ENCODE measurements at regions not wholly inside any gene's neighbourhood (a gene's known extent, or its start where the extent isn't known, plus 50 kb on each side); places are given as distances from the start of the nearest gene placed in this dataset.
A peak's percentile ranks its signal among the peaks of the same experiment; 100 is the strongest.
"Not testable (repeated sequence)": the region's sequence is repeated elsewhere in the genome, so short reads cannot be mapped to it uniquely, and the experiment has no call there.

DNA sequence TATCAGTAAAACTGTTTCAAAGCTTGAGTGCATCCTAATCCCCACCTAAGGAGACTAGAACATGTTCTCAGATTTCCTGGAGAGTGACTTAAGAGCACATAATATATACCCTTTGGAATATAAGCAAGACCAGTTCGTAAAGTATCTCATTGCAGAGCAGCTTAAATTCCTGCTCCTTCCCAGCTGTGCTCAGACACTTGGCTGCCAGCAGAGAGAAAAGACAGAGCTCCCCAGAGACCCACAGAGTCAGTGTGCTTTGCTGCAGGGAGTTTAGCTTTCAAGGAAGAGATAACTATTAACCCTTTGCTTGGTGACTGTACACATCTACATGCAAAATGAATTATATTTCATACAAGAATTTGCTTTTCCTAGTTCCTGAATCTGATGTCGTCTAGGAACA, 338.1 kb upstream of the ARHGEF26 start:
- Mint-ChIP-seq H3K4me1 (no peaks in the 10 kb centered on the region), H3K9me3 (no peaks in the 10 kb centered on the region), H3K4me3 (no peak overlapping the region), H3K27me3 (peaks cover 0 to 5% (median 0%) of the 10 kb centered on the region in 3 donors), H3K36me3 (no peaks in the 10 kb centered on the region), H3K27ac (no peak overlapping the region)
- DNase-seq (no peak), ATAC-seq (ENCODE audit: low read depth in 2 of 2) (no peak)

DNA sequence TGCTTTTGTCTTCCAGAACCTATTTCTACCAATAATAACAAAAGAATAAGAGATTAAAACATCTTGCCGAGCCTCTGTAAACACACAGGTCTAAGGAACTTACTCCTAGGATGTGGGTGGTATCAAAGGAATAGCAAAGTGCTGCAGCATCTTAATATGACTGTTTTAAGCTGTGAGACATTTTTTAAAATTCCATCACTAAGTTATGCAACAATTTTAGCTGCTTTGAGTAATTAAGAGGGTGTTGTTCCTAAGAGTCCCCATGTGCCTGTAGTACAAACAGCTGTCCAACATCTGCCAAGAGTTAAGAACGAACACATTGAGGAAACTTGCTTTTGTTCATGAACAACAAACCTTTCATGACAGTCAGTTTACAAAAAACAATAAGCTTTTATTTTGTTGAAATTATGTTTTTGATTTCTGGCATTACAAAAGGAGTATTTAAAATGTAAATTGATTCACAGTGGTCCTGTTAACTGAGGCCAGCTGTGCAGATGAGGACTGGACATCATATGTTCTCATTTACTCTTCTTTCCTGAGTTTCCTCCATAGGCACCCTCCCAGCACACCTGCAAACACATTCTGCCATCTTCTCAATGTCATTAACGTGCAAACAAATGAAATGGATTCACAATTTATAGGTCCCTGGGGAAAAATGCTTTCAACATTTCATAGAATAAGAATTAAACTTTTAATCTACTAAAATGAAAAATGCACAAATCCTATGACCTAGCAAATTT, 337.3 kb upstream of the ARHGEF26 start:
- no peaks in the 10 kb centered on the region for H3K9me3 Mint-ChIP-seq
- no peak overlapping the region for H3K4me3 Mint-ChIP-seq
- ATAC-seq (ENCODE audit: low read depth in 2 of 2) (no peak), DNase-seq (no peak)
- no peaks in the 10 kb centered on the region for H3K4me1 Mint-ChIP-seq
- no peaks in the 10 kb centered on the region for H3K36me3 Mint-ChIP-seq
- no peak overlapping the region for H3K27ac Mint-ChIP-seq
- peaks cover 0 to 5% (median 0%) of the 10 kb centered on the region in 3 donors for H3K27me3 Mint-ChIP-seq

DNA sequence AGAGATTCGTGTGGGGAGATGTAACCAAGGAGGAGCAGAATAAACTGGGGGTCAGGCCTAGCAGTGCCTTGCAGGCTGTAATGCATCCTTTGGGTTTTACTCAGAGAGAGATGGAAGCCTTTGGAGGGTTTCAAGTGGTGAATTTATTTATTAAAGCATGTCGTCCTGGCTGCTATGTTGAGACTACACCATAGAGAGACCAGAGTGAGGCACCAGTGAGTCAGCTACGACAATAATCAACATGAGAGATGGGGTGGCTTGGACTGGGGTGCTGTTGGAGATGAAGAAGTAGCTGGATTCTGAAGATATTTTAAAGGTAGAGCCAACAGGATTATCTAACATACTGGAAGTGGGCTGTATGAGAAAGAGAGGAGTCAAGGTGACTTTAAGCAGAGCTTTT, 335.3 kb upstream of the ARHGEF26 start:
- Mint-ChIP-seq H3K9me3 (peaks cover 0 to 2% (median 0%) of the 10 kb centered on the region in 7 donors), H3K4me3 (no peak overlapping the region), H3K27me3 (peaks cover 0 to 5% (median 2%) of the 10 kb centered on the region in 3 donors), H3K4me1 (no peaks in the 10 kb centered on the region), H3K36me3 (peaks cover 0 to 2% of the 10 kb centered on the region in 2 donors), H3K27ac (no peak overlapping the region)
- no peak for ATAC-seq (ENCODE audit: low read depth in 2 of 2)
- DNase-seq: no peak

DNA sequence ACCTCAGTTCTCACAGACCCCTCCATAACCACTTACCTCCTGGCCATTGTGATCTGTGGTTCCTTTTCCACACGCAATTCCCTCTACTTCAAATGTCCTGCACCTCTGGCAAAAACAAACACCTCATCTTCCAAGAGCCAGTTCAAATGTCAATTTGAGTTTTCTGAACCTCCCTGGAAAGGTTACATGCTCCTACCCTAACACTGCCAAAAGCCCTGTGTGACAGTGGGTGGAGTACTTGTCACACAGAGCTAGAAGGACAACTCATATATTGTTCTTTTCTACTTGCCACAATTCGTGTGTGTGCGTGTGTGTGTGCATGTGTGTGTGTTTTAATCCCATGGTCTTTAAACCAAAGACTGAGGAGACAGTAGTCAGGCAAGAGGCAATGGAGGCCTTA, 331.8 kb upstream of the ARHGEF26 start:
- Mint-ChIP-seq H3K4me3 (no peak overlapping the region), H3K9me3 (peaks cover 0 to 12% (median 4%) of the 10 kb centered on the region in 7 donors), H3K4me1 (no peaks in the 10 kb centered on the region), H3K36me3 (peaks cover 0 to 8% of the 10 kb centered on the region in 2 donors), H3K27me3 (peaks cover 3 to 8% (median 6%) of the 10 kb centered on the region in 3 donors), H3K27ac (no peak overlapping the region)
- no peak for ATAC-seq (ENCODE audit: low read depth in 2 of 2)
- no peak for DNase-seq

DNA sequence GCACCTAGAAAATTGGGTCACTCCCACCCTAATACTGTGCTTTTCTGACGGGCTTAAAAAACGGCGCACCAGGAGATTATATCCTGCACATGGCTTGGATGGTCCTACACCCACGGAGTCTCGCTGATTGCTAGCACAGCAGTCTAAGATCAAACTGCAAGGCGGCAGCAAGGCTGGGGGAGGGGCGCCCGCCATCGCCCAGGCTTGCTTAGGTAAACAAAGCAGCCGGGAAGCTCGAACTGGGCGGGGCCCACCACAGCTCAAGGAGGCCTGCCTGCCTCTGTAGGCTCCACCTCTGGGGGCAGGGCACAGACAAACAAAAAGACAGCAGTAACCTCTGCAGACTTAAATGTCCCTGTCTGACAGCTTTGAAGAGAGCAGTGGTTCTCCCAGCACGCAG, 324.1 kb upstream of the ARHGEF26 start:
- peaks cover 0 to 15% (median 6%) of the 10 kb centered on the region in 7 donors for H3K9me3 Mint-ChIP-seq
- peak overlapping the region in 1 of 6 donors; percentile 58 for H3K27ac Mint-ChIP-seq
- H3K27me3 Mint-ChIP-seq; H3K36me3 Mint-ChIP-seq; ATAC-seq (ENCODE audit: low read depth in 2 of 2); H3K4me1 Mint-ChIP-seq; DNase-seq; H3K4me3 Mint-ChIP-seq: not testable (repeated sequence)

DNA sequence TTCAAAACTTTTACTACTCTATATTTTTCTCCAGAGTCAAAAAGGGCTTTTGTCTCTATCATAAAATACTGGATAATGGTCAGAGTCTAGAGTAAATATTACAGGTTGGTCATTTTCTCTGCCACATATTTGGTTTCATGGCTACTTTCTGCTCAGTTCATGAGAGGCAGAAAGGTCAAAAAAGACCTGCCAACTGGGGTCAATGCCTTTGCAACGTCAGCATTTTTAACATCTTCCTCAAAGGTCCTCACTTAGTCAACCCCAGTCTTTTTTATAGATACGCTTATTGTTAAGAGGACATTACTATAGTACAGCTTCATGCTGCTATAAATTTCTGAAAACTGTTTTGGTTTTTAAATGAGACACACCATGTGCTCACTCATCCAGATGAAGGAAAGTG, 312.1 kb upstream of the ARHGEF26 start:
- no peak for ATAC-seq (ENCODE audit: low read depth in 2 of 2)
- H3K27me3 Mint-ChIP-seq: peaks cover 0 to 9% (median 0%) of the 10 kb centered on the region in 3 donors
- no peaks in the 10 kb centered on the region for H3K9me3 Mint-ChIP-seq
- no peak overlapping the region for H3K4me3 Mint-ChIP-seq
- H3K36me3 Mint-ChIP-seq: no peaks in the 10 kb centered on the region
- no peak for DNase-seq
- no peaks in the 10 kb centered on the region for H3K4me1 Mint-ChIP-seq
- H3K27ac Mint-ChIP-seq: no peak overlapping the region

DNA sequence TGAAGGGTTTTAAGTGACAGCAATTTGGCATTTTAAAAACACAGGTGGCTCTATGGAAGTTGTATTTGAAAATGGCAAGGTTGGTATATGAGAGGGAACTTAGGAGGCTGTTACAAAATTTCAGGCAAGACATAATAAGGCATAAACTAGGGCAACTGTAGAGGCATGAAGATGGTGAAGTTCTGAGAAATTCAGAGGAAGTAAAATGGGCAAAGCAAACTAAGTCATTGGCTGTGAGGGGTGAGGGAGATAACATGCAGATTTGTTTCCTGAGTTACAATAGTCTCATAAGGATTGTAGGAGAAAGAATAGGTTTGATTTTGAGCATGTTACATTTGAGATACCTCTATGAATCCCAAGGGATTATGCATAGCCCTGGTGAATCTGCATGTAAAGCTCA, 302.9 kb upstream of the ARHGEF26 start:
- ATAC-seq (ENCODE audit: low read depth in 2 of 2) (no peak), DNase-seq (no peak)
- Mint-ChIP-seq H3K4me1 (no peaks in the 10 kb centered on the region), H3K27ac (no peak overlapping the region), H3K4me3 (no peak overlapping the region), H3K27me3 (no peaks in the 10 kb centered on the region), H3K9me3 (peaks cover 0 to 2% (median 0%) of the 10 kb centered on the region in 7 donors), H3K36me3 (no peaks in the 10 kb centered on the region)

DNA sequence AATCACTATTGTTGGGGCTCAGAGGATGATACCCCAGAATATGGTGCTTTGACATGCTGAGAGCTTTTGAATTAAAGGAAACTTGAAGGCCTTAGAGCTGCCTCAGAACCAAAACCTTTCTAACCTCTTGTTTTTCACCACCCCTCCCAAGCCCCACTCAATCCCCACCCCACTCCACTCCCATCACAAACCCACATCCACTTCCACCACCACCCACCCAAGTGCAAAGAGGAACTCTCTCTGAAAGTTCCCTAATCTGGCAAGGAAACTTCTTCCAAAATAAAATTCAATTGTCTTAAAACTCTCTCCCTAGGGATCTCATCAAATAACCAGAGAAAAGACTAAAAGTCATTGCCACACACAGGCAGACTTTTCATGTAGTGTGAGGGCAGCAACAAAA, 301.2 kb upstream of the ARHGEF26 start:
- Mint-ChIP-seq H3K4me3 (no peak overlapping the region), H3K27ac (no peak overlapping the region)

DNA sequence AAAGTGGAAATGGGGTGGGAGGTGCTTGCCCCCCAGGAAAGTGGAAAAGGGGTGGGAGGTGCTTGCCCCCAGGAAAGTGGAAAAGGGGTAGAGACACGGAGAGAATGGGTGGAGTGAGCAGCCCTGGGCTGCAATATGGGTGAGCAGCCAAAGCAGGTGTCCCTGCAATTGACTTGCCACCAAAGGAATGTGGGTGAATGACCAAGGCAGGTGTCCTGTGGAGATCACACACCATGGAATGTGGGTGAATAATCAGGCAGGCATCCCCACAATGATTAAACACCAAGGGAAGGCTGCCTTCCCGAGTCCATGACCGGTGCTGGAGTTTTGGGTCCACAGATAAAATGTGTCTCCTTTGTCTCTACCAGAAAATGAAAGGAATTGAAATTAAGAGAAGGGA, 292.8 kb upstream of the ARHGEF26 start:
- H3K27ac Mint-ChIP-seq; H3K27me3 Mint-ChIP-seq; H3K9me3 Mint-ChIP-seq; H3K4me1 Mint-ChIP-seq; DNase-seq; H3K36me3 Mint-ChIP-seq; ATAC-seq (ENCODE audit: low read depth in 2 of 2): not testable (repeated sequence)
- peak overlapping the region in 1 of 8 donors; percentile 37 for H3K4me3 Mint-ChIP-seq

More for the DNA sequence above, 301.2 kb upstream of the ARHGEF26 start:
- Mint-ChIP-seq H3K36me3 (no peaks in the 10 kb centered on the region), H3K4me1 (no peaks in the 10 kb centered on the region), H3K9me3 (peaks cover 0 to 4% (median 0%) of the 10 kb centered on the region in 7 donors), H3K27me3 (no peaks in the 10 kb centered on the region)
- DNase-seq: no peak
- no peak for ATAC-seq (ENCODE audit: low read depth in 2 of 2)

DNA sequence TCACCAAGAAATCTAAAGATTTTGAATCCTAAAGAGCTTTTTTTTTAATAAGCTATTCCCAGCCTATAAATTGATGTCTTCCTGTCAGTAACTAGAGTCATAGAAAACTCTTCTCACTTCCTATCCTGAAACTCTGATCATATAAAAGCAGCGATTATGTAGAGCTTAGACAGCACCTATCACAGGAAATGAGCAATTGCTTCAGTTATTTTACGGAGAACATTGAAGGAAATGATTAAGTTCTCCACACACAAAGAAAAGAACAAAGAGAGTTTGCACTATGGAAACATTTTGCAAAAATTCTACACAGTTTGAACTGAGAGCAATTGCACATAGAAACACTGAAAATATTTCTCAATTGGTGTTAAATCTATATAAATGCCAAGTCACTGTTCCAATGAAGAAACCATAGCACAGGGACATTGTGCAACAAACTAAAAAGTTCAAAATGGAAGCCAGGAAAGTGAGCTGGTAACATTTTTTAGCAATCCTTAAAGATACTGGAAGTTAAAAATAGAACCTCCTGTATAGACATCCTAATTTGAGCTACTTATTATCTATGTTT, 291.5 kb upstream of the ARHGEF26 start:
- no peaks in the 10 kb centered on the region for H3K36me3 Mint-ChIP-seq
- no peaks in the 10 kb centered on the region for H3K4me1 Mint-ChIP-seq
- H3K4me3 Mint-ChIP-seq: no peak overlapping the region
- peaks cover 0 to 10% (median 3%) of the 10 kb centered on the region in 7 donors for H3K9me3 Mint-ChIP-seq
- peaks cover 0 to 6% (median 0%) of the 10 kb centered on the region in 3 donors for H3K27me3 Mint-ChIP-seq
- DNase-seq (no peak), ATAC-seq (ENCODE audit: low read depth in 2 of 2) (no peak)
- no peak overlapping the region for H3K27ac Mint-ChIP-seq

DNA sequence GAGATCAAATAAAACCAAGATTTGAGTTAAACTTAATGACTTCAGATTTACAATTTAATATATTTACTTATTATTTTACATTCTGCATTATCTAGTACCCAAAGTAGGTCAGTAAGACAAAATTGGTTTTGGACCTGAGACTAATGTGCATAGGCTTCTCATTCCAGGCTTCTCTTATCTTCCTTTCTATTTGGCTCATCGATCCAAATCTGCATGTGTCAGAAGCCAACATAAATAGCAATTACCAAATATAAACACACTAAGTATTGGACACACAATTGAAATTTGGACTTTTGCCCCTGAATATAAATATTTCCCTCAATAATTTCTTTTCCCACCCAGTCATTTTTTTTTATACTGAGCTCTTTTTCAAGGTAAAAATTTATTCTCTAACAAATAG, 290.6 kb upstream of the ARHGEF26 start:
- Mint-ChIP-seq H3K4me1 (no peaks in the 10 kb centered on the region), H3K36me3 (no peaks in the 10 kb centered on the region), H3K27ac (no peak overlapping the region), H3K27me3 (peaks cover 0 to 6% (median 0%) of the 10 kb centered on the region in 3 donors), H3K4me3 (no peak overlapping the region), H3K9me3 (peaks cover 0 to 7% (median 3%) of the 10 kb centered on the region in 7 donors)
- DNase-seq (no peak), ATAC-seq (ENCODE audit: low read depth in 2 of 2) (no peak)

DNA sequence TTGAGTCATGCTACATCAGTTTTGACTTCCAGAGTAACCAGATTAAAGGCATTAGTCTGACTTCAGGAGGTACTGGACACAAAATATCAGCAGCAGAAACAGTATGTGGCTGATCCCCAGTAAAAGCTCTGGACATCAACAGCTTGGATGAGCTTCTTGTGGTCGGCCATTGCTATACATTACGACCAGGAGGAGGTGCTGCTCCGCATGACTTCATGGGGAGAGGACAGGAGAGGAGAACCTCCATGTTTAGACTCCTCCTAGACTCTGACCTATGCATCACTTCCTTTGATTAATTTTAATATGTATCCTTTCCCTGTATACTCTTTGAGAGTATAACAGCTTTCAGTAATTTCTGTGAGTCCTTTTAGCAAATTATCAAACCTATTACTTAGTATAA, 285.6 kb upstream of the ARHGEF26 start:
- peaks cover 0 to 3% (median 0%) of the 10 kb centered on the region in 7 donors for H3K9me3 Mint-ChIP-seq
- ATAC-seq (ENCODE audit: low read depth in 2 of 2) (no peak), DNase-seq (no peak)
- peaks cover 0 to 3% (median 0%) of the 10 kb centered on the region in 3 donors for H3K27me3 Mint-ChIP-seq
- H3K27ac Mint-ChIP-seq: no peak overlapping the region
- H3K4me1 Mint-ChIP-seq: no peaks in the 10 kb centered on the region
- no peaks in the 10 kb centered on the region for H3K36me3 Mint-ChIP-seq
- H3K4me3 Mint-ChIP-seq: no peak overlapping the region

DNA sequence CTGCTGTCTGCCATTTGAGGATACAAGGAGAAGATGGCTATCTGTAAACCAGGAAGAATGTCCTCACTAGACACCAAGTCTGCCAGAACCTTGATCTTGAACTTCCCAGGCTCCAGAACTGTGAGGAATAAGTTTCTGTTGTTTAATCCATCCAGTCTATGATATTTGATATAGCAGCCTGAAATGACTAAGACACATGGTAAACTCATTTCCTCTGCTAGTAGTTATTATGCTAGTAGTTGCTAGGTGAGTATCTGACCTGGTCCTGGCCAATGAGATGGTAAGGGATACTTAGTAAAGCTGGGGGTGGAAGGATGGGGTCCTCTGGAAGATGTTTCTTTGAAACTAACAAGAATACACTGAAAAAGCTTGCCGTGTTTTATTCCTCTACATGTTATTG, 280.7 kb upstream of the ARHGEF26 start:
- H3K36me3 Mint-ChIP-seq: no peaks in the 10 kb centered on the region
- ATAC-seq (ENCODE audit: low read depth in 2 of 2) (no peak), DNase-seq (no peak)
- no peak overlapping the region for H3K4me3 Mint-ChIP-seq
- H3K9me3 Mint-ChIP-seq: peaks cover 0 to 6% (median 3%) of the 10 kb centered on the region in 7 donors
- no peak overlapping the region for H3K27ac Mint-ChIP-seq
- peaks cover 0 to 4% (median 0%) of the 10 kb centered on the region in 3 donors for H3K27me3 Mint-ChIP-seq
- H3K4me1 Mint-ChIP-seq: no peaks in the 10 kb centered on the region

DNA sequence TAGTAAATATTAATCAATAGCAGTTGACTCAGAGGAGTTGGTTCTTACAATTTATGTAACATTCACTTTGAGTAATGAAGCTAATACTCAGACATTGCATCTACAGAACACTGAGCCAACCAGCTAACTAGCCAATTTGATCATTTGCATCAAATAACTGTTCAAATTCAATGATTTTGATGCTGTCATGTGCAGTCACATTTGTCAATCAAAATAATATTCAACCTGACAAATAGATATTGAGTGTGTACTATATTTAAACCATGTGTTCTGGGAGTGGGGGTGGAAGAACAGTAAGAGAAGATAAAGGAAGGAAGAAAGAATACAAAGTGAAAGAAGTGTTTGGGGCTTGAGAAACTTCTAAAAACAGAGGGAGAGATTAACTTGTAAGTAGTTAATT, 277.2 kb upstream of the ARHGEF26 start:
- peaks cover 0 to 6% (median 3%) of the 10 kb centered on the region in 7 donors for H3K9me3 Mint-ChIP-seq
- DNase-seq: no peak
- no peaks in the 10 kb centered on the region for H3K4me1 Mint-ChIP-seq
- no peak overlapping the region for H3K4me3 Mint-ChIP-seq
- peak overlapping the region in 1 of 6 donors; percentile 14 for H3K27ac Mint-ChIP-seq
- peaks cover 0 to 4% (median 0%) of the 10 kb centered on the region in 3 donors for H3K27me3 Mint-ChIP-seq
- no peaks in the 10 kb centered on the region for H3K36me3 Mint-ChIP-seq
- no peak for ATAC-seq (ENCODE audit: low read depth in 2 of 2)
